ENCODE measurements at regions not wholly inside any gene's neighbourhood (a gene's known extent, or its start where the extent isn't known, plus 50 kb on each side); places are given as distances from the start of the nearest gene placed in this dataset.

- Histone ChIP-seq H3K27ac (ENCODE audit: insufficient read length, low read depth, low read length) (no peak overlapping the region), H3K14ac (ENCODE audit: insufficient read depth, low read length) (no peak overlapping the region), H4K5ac (ENCODE audit: insufficient read length, low read depth, low read length) (no peak overlapping the region), H4K91ac (ENCODE audit: insufficient read length, low read depth, low read length) (no peak overlapping the region), H3T11ph (ENCODE audit: low read length) (no peak overlapping the region), H2AK5ac (ENCODE audit: insufficient read length, low read length) (no peak overlapping the region), H2BK5ac (ENCODE audit: insufficient read length, low read length) (no peak overlapping the region), H3K79me2 (ENCODE audit: insufficient read depth, low read length) (no peaks in the 10 kb centered on the region), H3K4me1 (ENCODE audit: insufficient read depth, low read length) (no peaks in the 10 kb centered on the region; the same call in 1 of the 2 replicates), H3K79me1 (ENCODE audit: insufficient read depth, low read depth, low read length, poor library complexity, severe bottlenecking) (no peaks in the 10 kb centered on the region), H2BK15ac (ENCODE audit: low read depth, low read length) (no peak overlapping the region), H3K23ac (ENCODE audit: insufficient read length, low read depth, low read length) (no peak overlapping the region), H3K18ac (ENCODE audit: insufficient read length, low read depth, low read length) (no peak overlapping the region), H3K9ac (ENCODE audit: extremely low read depth, insufficient read length, low read length) (no peak overlapping the region), H4K8ac (replicated peaks; ENCODE audit: insufficient read length, low read depth, low read length) (no peak overlapping the region), H2BK20ac (ENCODE audit: low read depth, low read length, poor library complexity, severe bottlenecking) (no peak overlapping the region), H4K20me1 (ENCODE audit: control insufficient read depth, insufficient read depth, insufficient read length) (no peaks in the 10 kb centered on the region), H2AFZ (ENCODE audit: low read length) (no peak overlapping the region), H3K4me2 (ENCODE audit: insufficient read depth, insufficient read length, low read length) (no peak overlapping the region), H3K56ac (ENCODE audit: insufficient read length, low read depth, low read length) (no peak overlapping the region), H3K4ac (ENCODE audit: low read depth, low read length) (no peak overlapping the region), H2BK12ac (ENCODE audit: insufficient read length, low read depth, low read length) (no peak overlapping the region), H3K9me3 (ENCODE audit: control insufficient read depth, low read depth, low read length) (no peaks in the 10 kb centered on the region), H2BK120ac (ENCODE audit: low read depth, low read length, poor library complexity, severe bottlenecking) (no peak overlapping the region), H3K23me2 (ENCODE audit: insufficient read length, low read depth, low read length, poor library complexity, severe bottlenecking) (no peaks in the 10 kb centered on the region), H3K27me3 (ENCODE audit: insufficient read depth, low read length) (no peaks in the 10 kb centered on the region)
- TF ChIP-seq, protein P1, sequence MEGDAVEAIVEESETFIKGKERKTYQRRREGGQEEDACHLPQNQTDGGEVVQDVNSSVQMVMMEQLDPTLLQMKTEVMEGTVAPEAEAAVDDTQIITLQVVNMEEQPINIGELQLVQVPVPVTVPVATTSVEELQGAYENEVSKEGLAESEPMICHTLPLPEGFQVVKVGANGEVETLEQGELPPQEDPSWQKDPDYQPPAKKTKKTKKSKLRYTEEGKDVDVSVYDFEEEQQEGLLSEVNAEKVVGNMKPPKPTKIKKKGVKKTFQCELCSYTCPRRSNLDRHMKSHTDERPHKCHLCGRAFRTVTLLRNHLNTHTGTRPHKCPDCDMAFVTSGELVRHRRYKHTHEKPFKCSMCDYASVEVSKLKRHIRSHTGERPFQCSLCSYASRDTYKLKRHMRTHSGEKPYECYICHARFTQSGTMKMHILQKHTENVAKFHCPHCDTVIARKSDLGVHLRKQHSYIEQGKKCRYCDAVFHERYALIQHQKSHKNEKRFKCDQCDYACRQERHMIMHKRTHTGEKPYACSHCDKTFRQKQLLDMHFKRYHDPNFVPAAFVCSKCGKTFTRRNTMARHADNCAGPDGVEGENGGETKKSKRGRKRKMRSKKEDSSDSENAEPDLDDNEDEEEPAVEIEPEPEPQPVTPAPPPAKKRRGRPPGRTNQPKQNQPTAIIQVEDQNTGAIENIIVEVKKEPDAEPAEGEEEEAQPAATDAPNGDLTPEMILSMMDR (conservative IDR thresholded peaks at IDR 0.05): no peak
- peaks cover 0 to 10% of the 10 kb centered on the region in 2 experiments; a peak in 1 of 4 replicates for H3K4me1 Mint-ChIP-seq
- H3K27me3 Mint-ChIP-seq (ENCODE audit: low read depth): no peaks in the 10 kb centered on the region
- no peak for DNase-seq
- H3K4me3 Mint-ChIP-seq: no peak overlapping the region
- H3K9me3 Mint-ChIP-seq: no peaks in the 10 kb centered on the region; a peak in 1 of 5 replicates
- no peaks in the 10 kb centered on the region for H3K36me3 Mint-ChIP-seq (ENCODE audit: insufficient read depth in 1 of 3, low read depth in 3 of 3)
- no CpG with 5 or more reads among the region's 11 CpGs for whole genome bisulfite sequencing (ENCODE audit: extremely low coverage, insufficient read length, low lambda C conversion rate)
- H3K27ac Mint-ChIP-seq: no peak overlapping the region
These were observed 218.2 kb downstream of the GJA1 start for GRCh38 chr6:121653624-121654008.

All from H9 (cell line).